Skeletal muscle tissue (tissue), 3 donors: ENCODE measurements at regions not wholly inside any gene's neighbourhood (a gene's known extent, or its start where the extent isn't known, plus 50 kb on each side); places are given as distances from the start of the nearest gene placed in this dataset.

Experiments
- H3K27ac ChIP-seq: one replicate; pipeline ENCODE4 v1.7.0; 2013; ENCODE audit warnings: mild to moderate bottlenecking, low read depth, low read length, inconsistent platforms
- H3K27me3 ChIP-seq, 3 donors: one replicate each; pipeline ENCODE4 v1.7.0; 2013; ENCODE audit warnings: low read length in 3 of 3; ENCODE audit not compliant: control insufficient read depth in 3 of 3, insufficient read depth in 3 of 3
- H3K36me3 ChIP-seq, 3 donors: one replicate each; pipeline ENCODE4 v1.7.0; 2013; ENCODE audit warnings: low read length in 3 of 3; ENCODE audit not compliant: control insufficient read depth in 3 of 3, insufficient read depth in 3 of 3
- H3K4me1 ChIP-seq, 3 donors: one replicate each; pipeline ENCODE4 v1.7.0; 2013; ENCODE audit warnings: low read length in 3 of 3, mild to moderate bottlenecking in 3 of 3; ENCODE audit not compliant: control insufficient read depth in 3 of 3, insufficient read depth in 3 of 3
- H3K4me3 ChIP-seq, 3 donors: one replicate each; pipeline ENCODE4 v1.7.0; 2013; ENCODE audit warnings: low read length in 3 of 3
- H3K9ac ChIP-seq, 3 donors: one replicate each; pipeline ENCODE4 v1.7.0; 2013; ENCODE audit warnings: low read length in 3 of 3, mild to moderate bottlenecking in 3 of 3, moderate library complexity in 2 of 3, low read depth in 1 of 3
- H3K9me3 ChIP-seq, 3 donors: one replicate each; pipeline ENCODE4 v1.7.0; 2013; ENCODE audit warnings: low read length in 3 of 3; ENCODE audit not compliant: control insufficient read depth in 3 of 3
- donor health status: Osteomylitis.

- H3K9me3 ChIP-seq: no peaks in the 10 kb centered on the region
- H3K4me1 ChIP-seq: no peaks in the 10 kb centered on the region
- H3K9ac ChIP-seq: no peak overlapping the region
- no peaks in the 10 kb centered on the region for H3K36me3 ChIP-seq
- H3K27me3 ChIP-seq: no peaks in the 10 kb centered on the region
- no peak overlapping the region for H3K27ac ChIP-seq
- H3K4me3 ChIP-seq: no peak overlapping the region
These were observed 643.7 kb upstream of the NR5A2 start for GRCh38 chr1:199383793-199384192.

- Histone ChIP-seq H3K9me3 (no peaks in the 10 kb centered on the region), H3K36me3 (no peaks in the 10 kb centered on the region), H3K4me3 (no peak overlapping the region), H3K9ac (no peak overlapping the region), H3K27me3 (no peaks in the 10 kb centered on the region), H3K4me1 (no peaks in the 10 kb centered on the region), H3K27ac (no peak overlapping the region)
These were observed 632.7 kb upstream of the NR5A2 start for GRCh38 chr1:199394856-199395255.

GRCh38 chr1:199396456-199396855, 631.1 kb upstream of the NR5A2 start:
- Histone ChIP-seq H3K4me3 (no peak overlapping the region), H3K9ac (no peak overlapping the region), H3K27ac (no peak overlapping the region), H3K36me3 (no peaks in the 10 kb centered on the region), H3K27me3 (no peaks in the 10 kb centered on the region), H3K4me1 (no peaks in the 10 kb centered on the region), H3K9me3 (no peaks in the 10 kb centered on the region)

- Histone ChIP-seq H3K4me1 (no peaks in the 10 kb centered on the region), H3K4me3 (no peak overlapping the region), H3K36me3 (no peaks in the 10 kb centered on the region), H3K9me3 (no peaks in the 10 kb centered on the region), H3K9ac (no peak overlapping the region), H3K27ac (no peak overlapping the region), H3K27me3 (no peaks in the 10 kb centered on the region)
These were observed 627.4 kb upstream of the NR5A2 start for GRCh38 chr1:199399996-199400724.

- H3K9ac ChIP-seq: no peak overlapping the region
- H3K36me3 ChIP-seq: no peaks in the 10 kb centered on the region
These were observed 623.9 kb upstream of the NR5A2 start for GRCh38 chr1:199403531-199404116.

GRCh38 chr1:199404191-199404590, 623.3 kb upstream of the NR5A2 start:
- Histone ChIP-seq H3K27me3 (no peaks in the 10 kb centered on the region), H3K9me3 (no peaks in the 10 kb centered on the region), H3K4me1 (no peaks in the 10 kb centered on the region), H3K27ac (no peak overlapping the region), H3K9ac (no peak overlapping the region), H3K36me3 (no peaks in the 10 kb centered on the region), H3K4me3 (no peak overlapping the region)

More at GRCh38 chr1:199403531-199404116, 623.9 kb upstream of the NR5A2 start:
- no peaks in the 10 kb centered on the region for H3K4me1 ChIP-seq
- H3K27me3 ChIP-seq: no peaks in the 10 kb centered on the region
- H3K4me3 ChIP-seq: no peak overlapping the region
- no peaks in the 10 kb centered on the region for H3K9me3 ChIP-seq
- H3K27ac ChIP-seq: no peak overlapping the region

- Histone ChIP-seq H3K27ac (no peak overlapping the region), H3K9me3 (no peaks in the 10 kb centered on the region), H3K4me1 (no peaks in the 10 kb centered on the region), H3K36me3 (no peaks in the 10 kb centered on the region), H3K9ac (no peak overlapping the region), H3K27me3 (no peaks in the 10 kb centered on the region), H3K4me3 (no peak overlapping the region)
These were observed 622.5 kb upstream of the NR5A2 start for GRCh38 chr1:199404976-199405375.

- no peak overlapping the region for H3K4me3 ChIP-seq
- H3K27ac ChIP-seq: no peak overlapping the region
- H3K9me3 ChIP-seq: no peaks in the 10 kb centered on the region
- no peak overlapping the region for H3K9ac ChIP-seq
- H3K27me3 ChIP-seq: no peaks in the 10 kb centered on the region
- no peaks in the 10 kb centered on the region for H3K4me1 ChIP-seq
- no peaks in the 10 kb centered on the region for H3K36me3 ChIP-seq
These were observed 621.8 kb upstream of the NR5A2 start for GRCh38 chr1:199405634-199406196.

- Histone ChIP-seq H3K27ac (no peak overlapping the region), H3K36me3 (no peaks in the 10 kb centered on the region), H3K9me3 (no peaks in the 10 kb centered on the region), H3K27me3 (no peaks in the 10 kb centered on the region), H3K4me3 (no peak overlapping the region), H3K9ac (no peak overlapping the region), H3K4me1 (no peaks in the 10 kb centered on the region)
These were observed 617.0 kb upstream of the NR5A2 start for GRCh38 chr1:199410462-199410861.

GRCh38 chr1:199411506-199411905, 616.0 kb upstream of the NR5A2 start:
- Histone ChIP-seq H3K27ac (no peak overlapping the region), H3K9ac (no peak overlapping the region), H3K4me1 (no peaks in the 10 kb centered on the region), H3K4me3 (no peak overlapping the region), H3K27me3 (no peaks in the 10 kb centered on the region), H3K9me3 (peaks cover 0 to 3% (median 2%) of the 10 kb centered on the region in 3 donors), H3K36me3 (no peaks in the 10 kb centered on the region)
